Progenitor cell of endocrine pancreas (in vitro differentiated cells): ENCODE measurements at regions not wholly inside any gene's neighbourhood (a gene's known extent, or its start where the extent isn't known, plus 50 kb on each side); places are given as distances from the start of the nearest gene placed in this dataset.

Experiments used
- DNase-seq: peaks from one replicate; pipeline ENCODE4 v3.0.0; 2021; ENCODE audit warnings: low spot score; ENCODE audit not compliant: unreplicated experiment
- H3K27ac Mint-ChIP-seq: 2 replicates; pipeline ENCODE4 v1.8.0; 2021; ENCODE audit warnings: mild to moderate bottlenecking, moderate library complexity, mixed read lengths
- H3K27me3 Mint-ChIP-seq: 2 replicates; pipeline ENCODE4 v1.8.0; 2021; ENCODE audit warnings: mixed read lengths
- H3K36me3 Mint-ChIP-seq: 2 replicates; pipeline ENCODE4 v1.8.0; 2022; ENCODE audit warnings: mixed read lengths; ENCODE audit not compliant: insufficient read depth
- H3K4me1 Mint-ChIP-seq: 2 replicates; pipeline ENCODE4 v1.8.0; 2021; ENCODE audit warnings: low read depth, mixed read lengths
- H3K4me3 Mint-ChIP-seq: 2 replicates; pipeline ENCODE4 v1.8.0; 2021; ENCODE audit warnings: low read depth, mild to moderate bottlenecking, moderate library complexity, mixed read lengths
- H3K9me3 Mint-ChIP-seq: 2 replicates; pipeline ENCODE4 v1.8.0; 2021; ENCODE audit warnings: low read depth, mixed read lengths
- CTCF ChIP-seq: fragments of 200-600 bp; sonication (generic); IDR thresholded peaks from one replicate; pipeline ENCODE4 v1.5.0; 2021; ENCODE audit warnings: antibody characterized with exemption, mild to moderate bottlenecking; ENCODE audit not compliant: unreplicated experiment

GRCh38 chrX:82648062-82648461 lies 860.0 kb upstream of the POU3F4 start:
- H3K4me1 Mint-ChIP-seq = no peaks in the 10 kb centered on the region
- H3K4me3 Mint-ChIP-seq = no peak overlapping the region
- no peak for TF ChIP-seq CTCF
- no peak for DNase-seq
- no peak overlapping the region for H3K27ac Mint-ChIP-seq
- peaks cover 43% of the 10 kb centered on the region for H3K9me3 Mint-ChIP-seq
- H3K36me3 Mint-ChIP-seq = peaks cover 4% of the 10 kb centered on the region
- no peaks in the 10 kb centered on the region for H3K27me3 Mint-ChIP-seq

GRCh38 chrX:82649645-82650044 lies 858.4 kb upstream of the POU3F4 start:
- H3K4me3 Mint-ChIP-seq = no peak overlapping the region
- peaks cover 4% of the 10 kb centered on the region for H3K36me3 Mint-ChIP-seq
- H3K9me3 Mint-ChIP-seq = peaks cover 32% of the 10 kb centered on the region
- no peak overlapping the region for H3K27ac Mint-ChIP-seq
- no peaks in the 10 kb centered on the region for H3K27me3 Mint-ChIP-seq
- no peak for TF ChIP-seq CTCF
- DNase-seq = no peak
- H3K4me1 Mint-ChIP-seq = no peaks in the 10 kb centered on the region

GRCh38 chrX:82658492-82658891 lies 849.6 kb upstream of the POU3F4 start:
- Mint-ChIP-seq H3K27ac (no peak overlapping the region), H3K4me1 (no peaks in the 10 kb centered on the region), H3K4me3 (no peak overlapping the region), H3K9me3 (peaks cover 25% of the 10 kb centered on the region), H3K36me3 (no peaks in the 10 kb centered on the region), H3K27me3 (no peaks in the 10 kb centered on the region)
- DNase-seq = no peak
- TF ChIP-seq CTCF = no peak

GRCh38 chrX:82666355-82666754 lies 841.7 kb upstream of the POU3F4 start:
- Mint-ChIP-seq H3K27ac (no peak overlapping the region), H3K36me3 (no peaks in the 10 kb centered on the region), H3K4me1 (no peaks in the 10 kb centered on the region), H3K27me3 (no peaks in the 10 kb centered on the region), H3K4me3 (no peak overlapping the region), H3K9me3 (peaks cover 37% of the 10 kb centered on the region)
- no peak for TF ChIP-seq CTCF
- no peak for DNase-seq

GRCh38 chrX:82675104-82675503 lies 833.0 kb upstream of the POU3F4 start:
- no peak overlapping the region for H3K4me3 Mint-ChIP-seq
- no peak for DNase-seq
- H3K36me3 Mint-ChIP-seq = peaks cover 2% of the 10 kb centered on the region
- no peaks in the 10 kb centered on the region for H3K4me1 Mint-ChIP-seq
- H3K9me3 Mint-ChIP-seq = peaks cover 14% of the 10 kb centered on the region
- no peaks in the 10 kb centered on the region for H3K27me3 Mint-ChIP-seq
- no peak overlapping the region for H3K27ac Mint-ChIP-seq
- no peak for TF ChIP-seq CTCF
